ENCODE measurements at regions not wholly inside any gene's neighbourhood (a gene's known extent, or its start where the extent isn't known, plus 50 kb on each side); places are given as distances from the start of the nearest gene placed in this dataset.
A peak's percentile ranks its signal among the peaks of the same experiment; 100 is the strongest.

DNA sequence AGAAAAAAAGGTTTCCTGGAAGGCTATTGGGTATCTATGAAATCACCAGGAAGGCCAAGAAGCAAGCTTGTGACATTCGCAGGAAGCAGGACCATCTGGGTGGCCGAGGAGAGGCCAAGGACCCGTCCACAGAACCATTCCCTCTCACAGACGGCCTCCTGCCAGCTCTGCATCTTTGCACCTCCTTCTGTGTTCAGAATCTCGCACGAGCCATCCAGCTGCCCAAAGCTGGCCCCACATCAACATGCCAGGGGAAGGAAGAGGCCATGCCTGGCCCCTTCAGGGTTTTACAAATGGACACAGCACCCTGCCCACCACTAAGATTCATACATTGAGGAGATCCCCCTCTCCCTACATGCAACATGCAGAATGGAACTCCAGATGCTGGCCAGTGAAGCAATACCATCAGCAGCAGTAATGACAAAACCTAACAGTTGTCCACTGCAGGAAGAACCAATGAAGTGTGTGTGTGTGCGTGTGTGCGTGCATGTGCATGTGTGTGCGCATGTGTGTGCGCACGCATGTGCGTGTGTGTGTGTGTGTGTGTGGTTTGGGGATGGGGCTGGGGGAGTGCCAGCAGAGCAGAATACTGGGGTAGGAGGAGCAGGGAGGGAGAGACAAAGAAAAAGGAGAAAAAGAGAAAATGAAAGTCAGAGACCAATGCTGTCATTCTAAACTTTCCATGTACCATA is 184.2 kb upstream of the FOXQ1 start:
- H3K4me3 ChIP-seq: no peak overlapping the region

DNA sequence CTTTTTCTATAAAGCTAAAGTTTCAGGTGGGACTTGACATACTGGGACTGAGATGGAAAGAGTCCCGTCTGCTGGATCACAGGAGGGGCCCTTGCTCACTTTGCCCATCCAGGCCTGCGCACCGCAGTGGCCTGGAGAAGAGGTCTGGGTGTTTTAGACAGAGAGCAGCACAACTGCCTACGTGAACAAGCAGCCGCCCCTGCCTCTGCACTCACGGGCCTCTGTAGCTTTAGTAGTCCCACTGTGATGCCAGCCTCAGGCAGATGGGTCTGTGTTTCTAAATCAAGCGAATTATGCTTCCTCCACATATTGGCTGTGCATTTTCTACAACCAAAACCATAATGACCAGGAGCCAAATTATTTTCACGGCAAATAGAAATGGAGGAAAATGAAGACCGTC is 184.8 kb upstream of the FOXQ1 start:
- Histone ChIP-seq H3K4me3 (no peak overlapping the region), H3K27ac (no peak overlapping the region)

More for the DNA sequence above, 184.2 kb upstream of the FOXQ1 start:
- H3K27ac ChIP-seq: no peak overlapping the region

DNA sequence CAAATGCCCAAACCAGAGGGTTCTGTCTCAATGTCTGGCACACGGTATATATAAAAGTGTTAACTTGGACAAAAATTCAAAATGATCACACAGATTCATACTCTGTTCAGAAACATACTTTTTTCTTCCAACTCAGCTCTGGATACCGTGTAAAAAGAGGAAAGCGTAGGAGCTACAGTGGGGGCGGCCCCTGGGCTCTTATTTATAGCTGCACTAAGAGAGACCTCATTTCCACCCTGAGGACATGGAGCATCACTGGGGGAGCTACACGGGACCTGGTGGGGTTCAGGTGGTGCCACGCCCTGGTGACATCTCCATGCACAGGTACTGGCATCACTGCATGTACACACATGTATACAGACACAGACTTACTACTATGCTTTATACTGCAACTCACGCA is 185.9 kb upstream of the FOXQ1 start:
- Histone ChIP-seq H3K27ac (no peak overlapping the region), H3K4me3 (no peak overlapping the region)

DNA sequence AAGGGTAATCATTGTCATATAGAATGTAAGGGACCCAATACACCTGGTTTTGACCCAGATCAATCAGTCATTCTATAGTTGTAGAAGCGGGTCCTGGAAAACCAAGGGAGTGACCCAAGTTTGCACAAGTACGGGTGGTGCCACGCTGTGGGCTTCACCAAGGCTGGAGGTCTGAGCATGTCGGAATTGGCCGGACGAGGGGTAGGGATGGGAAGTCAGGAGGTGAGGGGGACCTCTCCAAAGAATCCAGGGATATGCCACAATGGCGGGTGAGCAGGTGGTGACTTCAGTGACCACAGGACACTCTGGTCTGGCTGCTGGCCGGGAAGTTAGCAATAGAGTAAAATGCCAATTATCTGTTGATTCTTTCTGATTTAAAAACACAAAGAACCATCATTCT is 186.6 kb upstream of the FOXQ1 start:
- H3K4me3 ChIP-seq: no peak overlapping the region
- H3K27ac ChIP-seq: no peak overlapping the region

DNA sequence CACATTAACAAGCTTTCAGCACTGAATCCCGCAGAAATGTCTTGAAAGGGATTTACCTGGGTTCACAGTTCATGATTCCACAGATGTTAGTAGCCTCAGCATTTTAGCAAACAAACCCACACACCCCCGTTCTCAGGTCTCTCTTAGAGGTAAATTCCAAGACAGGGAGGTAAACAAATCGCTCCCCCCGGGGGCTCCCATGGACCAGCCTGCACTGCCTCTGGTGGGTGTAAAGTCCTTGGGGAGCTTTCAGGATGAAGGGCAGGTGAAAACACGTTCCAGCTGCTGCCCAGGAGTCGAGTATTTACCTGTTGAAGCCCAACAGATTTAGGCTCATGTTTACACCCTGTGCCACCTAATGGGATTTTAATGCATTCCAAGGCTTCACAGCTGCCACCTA is 187.0 kb upstream of the FOXQ1 start:
- H3K4me3 ChIP-seq: no peak overlapping the region
- no peak overlapping the region for H3K27ac ChIP-seq

DNA sequence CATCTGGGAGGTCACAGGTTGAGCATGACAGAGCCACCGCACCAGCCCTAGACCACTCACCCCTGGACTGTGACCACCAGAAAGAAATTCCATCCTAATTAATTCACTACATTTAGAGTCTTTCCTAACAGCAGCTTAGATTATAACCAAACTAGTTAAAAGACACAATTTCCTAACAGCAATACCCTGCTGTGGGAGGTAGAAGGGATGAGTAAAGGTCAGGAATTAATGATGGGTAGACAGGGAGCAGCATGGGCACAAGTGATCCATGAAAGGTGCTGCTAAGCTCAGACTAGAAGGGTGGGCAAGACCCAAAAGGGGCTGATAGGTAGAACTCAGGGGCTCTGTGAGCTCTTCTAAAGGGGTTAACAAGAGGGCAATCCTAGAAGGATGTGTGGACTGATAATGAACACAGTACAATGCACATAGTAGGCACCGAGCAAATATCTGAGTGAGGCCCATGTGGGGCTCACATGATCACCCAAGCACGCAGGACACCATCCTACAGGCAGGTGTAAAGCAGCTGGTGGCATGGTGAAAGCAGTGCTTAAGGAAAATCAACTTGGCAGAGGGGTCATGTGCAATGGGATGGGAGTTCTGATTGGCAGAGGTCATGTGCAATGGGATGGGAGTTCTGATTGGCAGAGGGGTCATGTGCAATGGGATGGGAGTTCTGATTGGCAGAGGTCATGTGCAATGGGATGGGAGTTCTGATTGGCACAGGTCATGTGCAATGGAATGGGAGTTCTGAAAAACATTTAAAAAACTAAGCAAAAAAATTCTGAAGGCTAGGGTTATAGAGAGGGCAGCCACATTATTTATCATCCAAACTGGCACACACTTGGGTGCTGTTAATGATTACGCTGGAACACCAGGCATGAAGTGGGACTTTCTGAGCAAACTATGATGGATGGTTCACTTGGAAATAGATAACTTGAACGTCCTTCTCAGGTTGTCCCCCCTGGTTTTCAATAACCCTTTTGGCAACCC is 188.2 kb upstream of the FOXQ1 start:
- no peak overlapping the region for H3K27ac ChIP-seq

DNA sequence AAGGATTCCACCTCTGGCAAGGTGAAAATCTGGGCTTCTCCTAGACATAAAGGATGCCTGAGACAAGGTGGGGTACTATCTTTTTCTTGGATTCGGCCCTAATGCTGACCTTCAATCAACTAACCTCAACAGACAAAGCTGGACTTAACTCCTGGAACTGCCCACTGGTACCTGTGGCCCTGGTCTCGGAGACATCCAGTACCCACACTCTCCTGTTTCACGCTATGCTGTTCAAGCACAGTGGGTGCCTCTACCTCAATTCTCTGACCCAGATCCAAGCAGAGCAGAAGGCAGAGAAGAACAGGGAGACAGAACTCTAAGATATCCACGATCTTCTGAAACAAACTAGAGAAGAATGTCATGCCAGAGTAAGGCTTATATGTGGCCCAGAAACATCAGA is 189.8 kb upstream of the FOXQ1 start:
- no peak overlapping the region for H3K27ac ChIP-seq

More for the DNA sequence above, 188.2 kb upstream of the FOXQ1 start:
- H3K4me3 ChIP-seq: no peak overlapping the region

GRCh38 chr6:1118287-1118647 is 193.6 kb upstream of the FOXQ1 start:
- Histone ChIP-seq H3K4me3 (no peak overlapping the region), H3K27ac (no peak overlapping the region)

More for the DNA sequence above, 189.8 kb upstream of the FOXQ1 start:
- no peak overlapping the region for H3K4me3 ChIP-seq

DNA sequence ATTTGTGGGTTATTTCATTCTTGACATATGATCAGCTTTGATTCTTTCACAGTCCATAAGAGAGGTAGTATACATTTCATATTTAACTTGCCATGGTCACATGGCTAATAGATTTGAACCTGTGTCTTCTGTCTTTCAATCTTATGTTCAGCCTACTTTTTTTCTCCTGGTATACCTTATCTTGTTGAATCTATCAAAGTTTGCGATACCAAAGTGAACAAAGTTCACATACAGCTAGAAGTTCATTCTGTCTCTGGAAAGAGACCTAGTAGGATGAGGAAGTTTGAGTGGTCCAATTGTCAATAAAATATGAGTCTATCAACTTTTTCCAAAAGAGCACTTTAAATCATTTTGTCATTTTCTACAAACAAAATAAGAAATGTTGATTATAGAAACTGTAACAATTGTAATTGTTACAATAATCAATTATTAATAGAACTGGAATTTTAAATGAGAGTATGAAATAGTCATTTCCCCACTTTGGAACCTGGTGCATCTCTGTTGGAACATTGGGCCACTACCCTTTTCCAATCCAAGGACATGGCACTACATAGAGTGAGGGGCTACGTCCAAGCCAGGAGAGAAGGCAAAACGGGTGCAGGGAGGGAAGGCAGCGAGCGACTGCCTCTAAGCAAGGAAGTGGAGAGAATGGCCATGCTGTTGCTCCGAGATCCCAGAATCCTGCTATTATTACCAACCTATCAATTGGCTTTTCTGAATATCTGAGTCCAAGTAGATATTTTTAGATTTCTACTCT is 194.2 kb upstream of the FOXQ1 start:
- Histone ChIP-seq H3K4me3 (no peak overlapping the region), H3K27ac (no peak overlapping the region)

GRCh38 chr6:1116149-1116548 is 195.7 kb upstream of the FOXQ1 start:
- Histone ChIP-seq H3K27ac (peak overlapping the region in 3 of 21 experiments; percentile 68 to 84 (median 83)), H3K4me3 (no peak overlapping the region)

DNA sequence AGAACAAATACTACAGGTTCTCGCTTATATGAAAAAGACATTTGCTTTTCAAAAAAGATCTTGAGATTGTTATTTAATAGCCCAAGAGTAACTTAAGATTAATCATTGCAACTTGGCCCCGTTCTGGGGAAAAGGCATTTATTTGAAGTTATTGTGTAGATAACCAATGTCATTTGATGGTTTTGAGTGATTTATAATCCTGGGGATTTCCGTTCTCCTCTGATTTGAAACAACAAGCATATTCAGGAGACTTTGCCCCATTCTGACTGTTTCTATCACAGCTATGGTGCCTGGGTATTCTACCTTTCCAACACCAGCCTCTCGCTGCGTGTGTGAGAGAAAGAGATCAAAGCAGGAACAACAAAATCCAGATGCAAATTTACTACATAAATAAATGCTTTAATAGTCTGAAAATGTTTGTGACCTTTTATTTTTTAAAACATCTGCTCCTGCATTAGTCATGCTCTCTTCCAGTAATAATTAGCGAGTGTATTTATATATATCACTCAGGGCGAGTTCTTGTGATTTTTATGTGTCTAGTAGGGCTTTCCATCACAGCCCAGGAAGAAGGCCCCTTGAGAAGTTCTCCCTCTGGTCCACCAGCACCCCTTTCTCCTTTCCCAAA is 197.9 kb upstream of the FOXQ1 start:
- no peak overlapping the region for H3K4me3 ChIP-seq
- peak overlapping the region in 14 of 21 experiments; percentile 2 to 84 (median 68) for H3K27ac ChIP-seq

GRCh38 chr6:1111361-1111760 is 200.5 kb upstream of the FOXQ1 start:
- Histone ChIP-seq H3K27ac (peak overlapping the region in 3 of 21 experiments; percentile 25 to 61 (median 34)), H3K4me3 (no peak overlapping the region)

DNA sequence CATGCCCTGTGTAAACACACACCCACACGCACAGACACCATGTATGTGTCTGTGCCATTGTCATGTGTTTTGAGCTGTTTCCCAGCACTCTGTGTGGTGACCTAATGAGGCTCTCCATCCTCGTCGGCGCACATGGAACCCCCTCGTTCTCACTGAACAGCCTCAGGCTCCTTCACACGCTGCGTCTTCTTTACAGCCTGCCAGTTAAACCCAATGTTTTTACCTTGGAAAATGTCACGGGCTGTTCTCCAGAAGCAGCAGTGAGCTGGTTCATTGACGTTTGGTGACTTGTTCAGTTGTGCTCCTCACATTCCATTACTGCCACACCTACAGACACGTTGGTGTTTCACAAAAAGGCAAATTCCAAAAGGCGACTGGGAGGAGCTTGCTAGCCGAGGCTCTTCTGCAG is 201.0 kb upstream of the FOXQ1 start:
- Histone ChIP-seq H3K4me3 (no peak overlapping the region), H3K27ac (peak overlapping the region in 5 of 21 experiments; percentile 9 to 61 (median 34))

DNA sequence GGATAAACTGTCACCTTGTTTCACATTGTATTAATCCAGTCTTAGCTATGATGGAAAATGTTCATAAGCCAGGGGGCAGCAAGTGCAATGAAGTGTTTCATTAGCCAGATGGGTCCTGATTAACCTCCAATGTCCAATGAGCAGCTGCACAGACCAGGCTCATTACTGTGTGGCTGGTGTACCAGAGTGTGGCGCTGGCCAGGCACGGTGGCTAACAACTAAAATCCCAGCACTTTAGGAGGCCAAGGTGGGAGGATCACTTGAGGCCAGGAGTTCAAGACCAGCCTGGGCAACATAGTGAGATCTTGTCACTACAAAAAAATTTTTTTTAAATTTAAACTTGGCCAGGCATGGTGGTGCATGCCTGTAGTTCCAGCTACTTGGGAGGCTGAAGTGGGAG is 201.7 kb upstream of the FOXQ1 start:
- no peak overlapping the region for H3K4me3 ChIP-seq
- H3K27ac ChIP-seq: peak overlapping the region in 2 of 21 experiments; percentile 26 to 61

- H3K4me3 ChIP-seq: no peak overlapping the region
- H3K27ac ChIP-seq: no peak overlapping the region
Observed at GRCh38 chr6:1109134-1109533, 202.8 kb upstream of the FOXQ1 start.

GRCh38 chr6:1108198-1108597 is 203.7 kb upstream of the FOXQ1 start:
- no peak overlapping the region for H3K27ac ChIP-seq
- no peak overlapping the region for H3K4me3 ChIP-seq

GRCh38 chr6:1107578-1107977 is 204.3 kb upstream of the FOXQ1 start:
- H3K27ac ChIP-seq: no peak overlapping the region
- H3K4me3 ChIP-seq: no peak overlapping the region

GRCh38 chr6:1105833-1106400 is 206.0 kb upstream of the FOXQ1 start:
- Histone ChIP-seq H3K27ac (peak overlapping the region in 5 of 21 experiments; percentile 29 to 55 (median 45)), H3K4me3 (no peak overlapping the region)

DNA sequence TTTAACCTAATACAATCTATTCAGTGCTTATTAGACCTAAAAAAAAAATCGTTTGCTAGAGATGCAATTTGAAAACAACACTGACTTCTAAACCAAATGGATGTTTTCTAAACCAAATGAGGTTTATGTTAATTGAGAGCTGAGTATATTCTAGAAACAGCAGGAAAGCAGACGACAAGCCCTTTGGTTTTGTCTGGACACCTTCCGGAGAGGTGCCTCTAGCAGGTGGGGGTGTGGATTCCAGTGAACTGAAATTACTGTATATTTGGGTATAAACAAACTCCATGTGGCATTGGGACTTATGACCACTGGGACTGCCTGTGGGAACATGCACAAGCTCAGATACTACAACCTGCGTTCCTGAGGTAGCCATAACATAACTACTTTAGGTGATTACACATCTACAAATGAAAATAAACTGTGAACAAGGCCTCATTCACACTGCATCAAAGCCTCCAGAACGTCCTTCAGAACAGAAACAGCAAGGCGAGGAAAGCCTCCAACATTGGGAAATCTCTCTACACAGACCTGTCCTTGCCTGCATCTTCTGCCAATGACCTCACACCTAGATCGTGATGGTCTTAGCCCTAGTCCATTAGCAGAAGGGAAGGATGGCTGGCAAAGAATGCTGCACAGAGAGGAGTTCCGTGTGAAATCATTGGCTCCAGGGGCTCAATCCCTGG is 206.8 kb upstream of the FOXQ1 start:
- Histone ChIP-seq H3K27ac (peak overlapping the region in 2 of 21 experiments; percentile 54 to 55), H3K4me3 (no peak overlapping the region)

All from skin epidermis (tissue), 12 donors.